ENCODE measurements at regions not wholly inside any gene's neighbourhood (a gene's known extent, or its start where the extent isn't known, plus 50 kb on each side); places are given as distances from the start of the nearest gene placed in this dataset.
A peak's percentile ranks its signal among the peaks of the same experiment; 100 is the strongest.

GRCh38 chr6:11918739-11919605 lies 93.1 kb upstream of the HIVEP1 start:
- Histone ChIP-seq H2AK5ac (ENCODE audit: low read depth, low read length) (no peak overlapping the region), H2BK12ac (ENCODE audit: low read length) (no peak overlapping the region), H4K91ac (ENCODE audit: low read depth, low read length, poor library complexity) (no peak overlapping the region), H3K79me1 (ENCODE audit: low read depth, low read length) (no peaks in the 10 kb centered on the region), H3K27ac (replicated peaks; ENCODE audit: low read length) (peak overlapping the region; percentile 55), H3K4ac (ENCODE audit: low read length) (no peak overlapping the region), H3K4me1 (ENCODE audit: control insufficient read depth in 2 of 2, insufficient read depth in 1 of 2, low read depth in 1 of 2, low read length in 2 of 2) (peaks cover 12 to 13% of the 10 kb centered on the region in 2 donors), H3K4me3 (ENCODE audit: low read length in 2 of 2) (no peak overlapping the region), H2AFZ (ENCODE audit: low read length) (peak overlapping the region; percentile 79), H3K27me3 (ENCODE audit: control insufficient read depth in 3 of 3, insufficient read depth in 3 of 3, low read depth in 1 of 3, low read length in 3 of 3) (no peaks in the 10 kb centered on the region), H2BK15ac (ENCODE audit: low read length) (no peak overlapping the region), H3K14ac (ENCODE audit: low read length) (no peak overlapping the region), H2BK5ac (ENCODE audit: low read length) (no peak overlapping the region), H3K18ac (ENCODE audit: low read length) (peak overlapping the region; percentile 46), H4K8ac (ENCODE audit: low read depth, low read length) (no peak overlapping the region), H3K9me3 (replicated peaks in 1 of 2; ENCODE audit: control insufficient read depth in 2 of 2, insufficient read depth in 1 of 2, low read depth in 1 of 2, low read length in 2 of 2) (no peaks in the 10 kb centered on the region), H2BK120ac (ENCODE audit: low read depth, low read length) (no peak overlapping the region), H3K23ac (ENCODE audit: low read depth, low read length, poor library complexity) (no peak overlapping the region), H3K9ac (ENCODE audit: low read depth, low read length, poor library complexity) (no peak overlapping the region), H3K4me2 (ENCODE audit: insufficient read depth, low read length, poor library complexity, severe bottlenecking) (no peak overlapping the region), H3K36me3 (replicated peaks in 1 of 2; ENCODE audit: control insufficient read depth in 2 of 2, insufficient read depth in 2 of 2, low read length in 2 of 2) (no peaks in the 10 kb centered on the region)
- no peak for DNase-seq (ENCODE audit: low spot score)
- no CpG with 5 or more reads among the region's 9 CpGs for WGBS, 2 donors (ENCODE audit: extremely low coverage in 2 of 2, insufficient read length in 2 of 2, insufficient replicate concordance in 1 of 2)

- H4K8ac ChIP-seq (ENCODE audit: low read depth, low read length), result peak overlapping the region; percentile 45
- no peak overlapping the region for H2AK5ac ChIP-seq (ENCODE audit: low read depth, low read length)
- H2BK5ac ChIP-seq (ENCODE audit: low read length), result peak overlapping the region; percentile 88
- no peak overlapping the region for H2BK12ac ChIP-seq (ENCODE audit: low read length)
- peaks cover 12 to 13% of the 10 kb centered on the region in 2 donors for H3K4me1 ChIP-seq (ENCODE audit: control insufficient read depth in 2 of 2, insufficient read depth in 1 of 2, low read depth in 1 of 2, low read length in 2 of 2)
- peak overlapping the region; percentile 57 for H2BK120ac ChIP-seq (ENCODE audit: low read depth, low read length)
- no peaks in the 10 kb centered on the region for H3K27me3 ChIP-seq (ENCODE audit: control insufficient read depth in 3 of 3, insufficient read depth in 3 of 3, low read depth in 1 of 3, low read length in 3 of 3)
- peak overlapping the region; percentile 40 for H3K23ac ChIP-seq (ENCODE audit: low read depth, low read length, poor library complexity)
- no peak overlapping the region for H3K4me3 ChIP-seq (ENCODE audit: low read length in 2 of 2)
- H3K9ac ChIP-seq (ENCODE audit: low read depth, low read length, poor library complexity), result no peak overlapping the region
- no peaks in the 10 kb centered on the region for H3K79me1 ChIP-seq (ENCODE audit: low read depth, low read length)
- no peak overlapping the region for H2BK15ac ChIP-seq (ENCODE audit: low read length)
- no peak overlapping the region for H3K14ac ChIP-seq (ENCODE audit: low read length)
- no peaks in the 10 kb centered on the region for H3K36me3 ChIP-seq (replicated peaks in 1 of 2; ENCODE audit: control insufficient read depth in 2 of 2, insufficient read depth in 2 of 2, low read length in 2 of 2)
- no peak overlapping the region for H3K4ac ChIP-seq (ENCODE audit: low read length)
- H3K18ac ChIP-seq (ENCODE audit: low read length), result peak overlapping the region; percentile 88
- H2AFZ ChIP-seq (ENCODE audit: low read length), result peak overlapping the region; percentile 79
- H3K4me2 ChIP-seq (ENCODE audit: insufficient read depth, low read length, poor library complexity, severe bottlenecking), result no peak overlapping the region
- H3K27ac ChIP-seq (replicated peaks; ENCODE audit: low read length), result peak overlapping the region; percentile 55
- WGBS, 2 donors (ENCODE audit: extremely low coverage in 2 of 2, insufficient read length in 2 of 2, insufficient replicate concordance in 1 of 2), result no CpG with 5 or more reads among the region's 9 CpGs
- no peak overlapping the region for H4K91ac ChIP-seq (ENCODE audit: low read depth, low read length, poor library complexity)
- DNase-seq (ENCODE audit: low spot score), result no peak
- H3K9me3 ChIP-seq (replicated peaks in 1 of 2; ENCODE audit: control insufficient read depth in 2 of 2, insufficient read depth in 1 of 2, low read depth in 1 of 2, low read length in 2 of 2), result peaks cover 0 to 4% of the 10 kb centered on the region in 2 donors
Measured at GRCh38 chr6:11917951-11918738, 94.0 kb upstream of the HIVEP1 start.

- H2AK5ac ChIP-seq (ENCODE audit: low read depth, low read length), result no peak overlapping the region
- H4K8ac ChIP-seq (ENCODE audit: low read depth, low read length), result no peak overlapping the region
- no peak overlapping the region for H3K27ac ChIP-seq (replicated peaks; ENCODE audit: low read length)
- no peak overlapping the region for H3K4ac ChIP-seq (ENCODE audit: low read length)
- no peak overlapping the region for H2AFZ ChIP-seq (ENCODE audit: low read length)
- no peak overlapping the region for H3K14ac ChIP-seq (ENCODE audit: low read length)
- no peak overlapping the region for H2BK12ac ChIP-seq (ENCODE audit: low read length)
- no peak overlapping the region for H2BK120ac ChIP-seq (ENCODE audit: low read depth, low read length)
- no peak overlapping the region for H2BK5ac ChIP-seq (ENCODE audit: low read length)
- no peak overlapping the region for H4K91ac ChIP-seq (ENCODE audit: low read depth, low read length, poor library complexity)
- no peaks in the 10 kb centered on the region for H3K79me1 ChIP-seq (ENCODE audit: low read depth, low read length)
- H3K9ac ChIP-seq (ENCODE audit: low read depth, low read length, poor library complexity), result no peak overlapping the region
- H3K4me3 ChIP-seq (ENCODE audit: low read length in 2 of 2), result no peak overlapping the region
- no CpG with 5 or more reads among the region's 6 CpGs for WGBS, 2 donors (ENCODE audit: extremely low coverage in 2 of 2, insufficient read length in 2 of 2, insufficient replicate concordance in 1 of 2)
- no peaks in the 10 kb centered on the region for H3K27me3 ChIP-seq (ENCODE audit: control insufficient read depth in 3 of 3, insufficient read depth in 3 of 3, low read depth in 1 of 3, low read length in 3 of 3)
- no peak overlapping the region for H3K23ac ChIP-seq (ENCODE audit: low read depth, low read length, poor library complexity)
- no peaks in the 10 kb centered on the region for H3K4me1 ChIP-seq (ENCODE audit: control insufficient read depth in 2 of 2, insufficient read depth in 1 of 2, low read depth in 1 of 2, low read length in 2 of 2)
- no peak overlapping the region for H3K4me2 ChIP-seq (ENCODE audit: insufficient read depth, low read length, poor library complexity, severe bottlenecking)
- no peaks in the 10 kb centered on the region for H3K36me3 ChIP-seq (replicated peaks in 1 of 2; ENCODE audit: control insufficient read depth in 2 of 2, insufficient read depth in 2 of 2, low read length in 2 of 2)
- no peak overlapping the region for H2BK15ac ChIP-seq (ENCODE audit: low read length)
- H3K9me3 ChIP-seq (replicated peaks in 1 of 2; ENCODE audit: control insufficient read depth in 2 of 2, insufficient read depth in 1 of 2, low read depth in 1 of 2, low read length in 2 of 2), result peaks cover 3 to 4% of the 10 kb centered on the region in 2 donors
- no peak overlapping the region for H3K18ac ChIP-seq (ENCODE audit: low read length)
- DNase-seq (ENCODE audit: low spot score), result no peak
Measured at GRCh38 chr6:11912420-11912819, 99.7 kb upstream of the HIVEP1 start.

- Histone ChIP-seq H3K4me3 (ENCODE audit: low read length in 2 of 2) (no peak overlapping the region), H2BK120ac (ENCODE audit: low read depth, low read length) (no peak overlapping the region), H3K36me3 (replicated peaks in 1 of 2; ENCODE audit: control insufficient read depth in 2 of 2, insufficient read depth in 2 of 2, low read length in 2 of 2) (no peaks in the 10 kb centered on the region), H2AK5ac (ENCODE audit: low read depth, low read length) (no peak overlapping the region), H3K14ac (ENCODE audit: low read length) (no peak overlapping the region), H3K4me2 (ENCODE audit: insufficient read depth, low read length, poor library complexity, severe bottlenecking) (no peak overlapping the region), H3K4ac (ENCODE audit: low read length) (no peak overlapping the region), H2BK12ac (ENCODE audit: low read length) (no peak overlapping the region), H4K8ac (ENCODE audit: low read depth, low read length) (no peak overlapping the region), H3K27ac (replicated peaks; ENCODE audit: low read length) (no peak overlapping the region), H3K4me1 (ENCODE audit: control insufficient read depth in 2 of 2, insufficient read depth in 1 of 2, low read depth in 1 of 2, low read length in 2 of 2) (no peaks in the 10 kb centered on the region), H3K9me3 (replicated peaks in 1 of 2; ENCODE audit: control insufficient read depth in 2 of 2, insufficient read depth in 1 of 2, low read depth in 1 of 2, low read length in 2 of 2) (peaks cover 3 to 4% of the 10 kb centered on the region in 2 donors), H3K18ac (ENCODE audit: low read length) (no peak overlapping the region), H2BK15ac (ENCODE audit: low read length) (no peak overlapping the region), H3K23ac (ENCODE audit: low read depth, low read length, poor library complexity) (no peak overlapping the region), H2AFZ (ENCODE audit: low read length) (no peak overlapping the region), H3K79me1 (ENCODE audit: low read depth, low read length) (no peaks in the 10 kb centered on the region), H3K9ac (ENCODE audit: low read depth, low read length, poor library complexity) (no peak overlapping the region), H4K91ac (ENCODE audit: low read depth, low read length, poor library complexity) (no peak overlapping the region), H2BK5ac (ENCODE audit: low read length) (no peak overlapping the region), H3K27me3 (ENCODE audit: control insufficient read depth in 3 of 3, insufficient read depth in 3 of 3, low read depth in 1 of 3, low read length in 3 of 3) (no peaks in the 10 kb centered on the region)
- WGBS, 2 donors (ENCODE audit: extremely low coverage in 2 of 2, insufficient read length in 2 of 2, insufficient replicate concordance in 1 of 2), result no CpG with 5 or more reads among the region's 1 CpG
- no peak for DNase-seq (ENCODE audit: low spot score)
Measured at GRCh38 chr6:11911538-11911937, 100.6 kb upstream of the HIVEP1 start.
